ENCODE measurements at regions not wholly inside any gene's neighbourhood (a gene's known extent, or its start where the extent isn't known, plus 50 kb on each side); places are given as distances from the start of the nearest gene placed in this dataset.
A peak's percentile ranks its signal among the peaks of the same experiment; 100 is the strongest.
"Not testable (repeated sequence)": the region's sequence is repeated elsewhere in the genome, so short reads cannot be mapped to it uniquely, and the experiment has no call there.

DNA sequence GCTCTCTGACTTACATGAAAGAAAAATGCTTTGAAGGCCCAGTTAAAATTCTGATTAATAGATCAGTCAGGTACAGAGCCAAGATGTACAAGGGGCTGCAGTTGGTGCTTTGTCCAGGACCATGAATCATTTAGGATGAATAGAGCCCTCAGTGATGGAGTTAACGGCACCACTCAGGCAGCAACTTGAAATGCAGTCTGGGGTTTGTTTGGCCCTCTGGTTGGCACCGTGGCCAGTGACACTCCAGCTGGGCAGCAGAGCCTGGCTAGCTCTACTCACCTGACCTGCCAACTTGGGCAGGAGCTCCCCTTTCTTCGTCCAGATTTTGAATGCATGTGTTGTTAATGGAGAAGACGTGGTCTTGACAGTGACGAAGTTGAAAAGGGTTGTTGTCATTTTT, 493.0 kb upstream of the ACVR2A start:
- DNase-seq: no peak

DNA sequence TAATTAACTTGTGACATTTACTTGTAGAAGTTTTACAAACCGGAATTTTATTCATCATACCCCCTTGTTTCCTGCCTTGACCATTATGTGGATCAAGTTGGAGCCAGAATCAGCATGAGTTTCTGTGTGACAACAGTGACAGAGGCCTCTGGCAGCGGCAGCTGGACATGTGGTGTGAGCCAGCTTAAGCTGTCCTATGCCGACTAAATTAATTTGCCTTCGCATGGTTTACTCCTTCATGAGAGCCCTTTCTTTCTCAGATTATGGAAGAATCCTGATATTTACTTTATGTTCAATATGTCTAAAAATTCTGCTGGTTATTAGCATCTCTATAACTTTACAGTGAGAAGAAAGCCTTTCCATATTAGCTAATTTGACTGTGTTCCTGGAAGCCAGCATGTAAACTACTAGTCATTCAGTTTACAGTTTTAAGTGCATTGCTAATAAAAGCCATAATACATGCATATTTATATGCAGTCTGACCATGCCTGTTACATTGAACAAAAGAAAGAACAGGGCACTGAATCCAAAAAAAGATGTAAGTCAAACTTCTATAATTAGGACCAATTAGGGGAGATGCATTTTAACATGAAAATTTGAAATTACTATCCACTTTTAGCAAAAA, 495.8 kb upstream of the ACVR2A start:
- peak; percentile 28 for DNase-seq

- DNase-seq: no peak
These were observed 498.7 kb upstream of the ACVR2A start for GRCh38 chr2:147346142-147346541.

- DNase-seq: no peak
These were observed 499.6 kb upstream of the ACVR2A start for GRCh38 chr2:147345246-147345645.

DNA sequence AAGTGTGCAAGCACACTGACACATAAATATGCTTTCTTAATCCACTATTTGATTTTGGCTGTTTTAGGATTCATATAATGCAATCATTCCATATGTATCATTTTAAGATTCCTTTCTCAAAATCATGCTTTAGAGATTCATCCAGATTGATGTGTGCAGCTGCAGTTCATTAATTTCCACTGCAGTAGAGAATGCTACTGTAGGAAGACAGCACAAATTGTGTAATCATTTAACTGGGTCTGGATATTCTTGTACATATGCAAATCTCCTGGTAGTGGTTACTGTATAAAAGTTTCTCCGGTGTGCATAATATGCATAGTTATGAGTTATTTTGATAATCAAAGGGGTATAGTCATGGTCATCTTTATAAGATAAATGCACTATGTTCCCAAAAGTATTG, 502.5 kb upstream of the ACVR2A start:
- DNase-seq: no peak

GRCh38 chr2:147331790-147332419, 512.9 kb upstream of the ACVR2A start:
- peak; percentile 29 for DNase-seq

DNA sequence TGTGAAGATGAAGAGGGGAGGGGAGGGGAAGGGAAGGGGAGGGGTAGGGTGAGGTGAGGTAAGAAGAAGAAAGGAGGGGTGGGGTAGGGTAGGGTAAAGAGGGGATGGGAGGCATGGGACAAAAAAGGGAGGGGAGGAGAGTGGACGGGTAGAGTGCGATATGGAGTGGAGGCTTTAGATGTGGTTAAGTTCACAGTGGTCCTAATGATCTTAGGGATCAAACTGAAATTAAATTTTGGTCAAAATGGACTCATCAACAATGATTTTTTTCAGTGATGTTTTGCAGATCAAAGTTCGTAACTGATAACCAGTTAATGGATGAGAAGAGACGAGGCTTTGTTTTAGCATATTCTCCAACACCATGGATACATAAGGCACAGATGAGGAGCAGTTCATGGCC, 513.9 kb upstream of the ACVR2A start:
- DNase-seq: no peak

DNA sequence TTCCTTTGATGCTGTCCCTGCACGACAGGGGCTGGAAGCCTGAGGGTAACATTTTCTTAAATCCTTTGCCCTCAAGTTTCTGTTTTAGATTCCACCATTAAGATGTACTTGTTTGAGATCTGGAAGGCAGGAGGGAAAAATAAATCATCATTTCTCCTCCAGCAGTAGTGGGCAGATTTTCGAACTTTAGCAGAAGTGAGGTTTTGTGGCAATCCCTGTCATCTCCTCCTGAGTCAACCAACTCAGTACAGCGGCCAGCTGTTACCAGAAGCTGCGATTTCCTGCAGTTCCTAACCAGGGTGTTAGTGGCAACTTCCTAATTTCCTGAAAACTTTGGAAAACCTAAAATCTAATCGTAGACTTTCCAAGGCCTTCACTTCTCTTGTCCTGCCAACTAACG, 517.2 kb upstream of the ACVR2A start:
- DNase-seq: no peak

- no peak for DNase-seq
These were observed 518.8 kb upstream of the ACVR2A start for GRCh38 chr2:147325990-147326389.

DNA sequence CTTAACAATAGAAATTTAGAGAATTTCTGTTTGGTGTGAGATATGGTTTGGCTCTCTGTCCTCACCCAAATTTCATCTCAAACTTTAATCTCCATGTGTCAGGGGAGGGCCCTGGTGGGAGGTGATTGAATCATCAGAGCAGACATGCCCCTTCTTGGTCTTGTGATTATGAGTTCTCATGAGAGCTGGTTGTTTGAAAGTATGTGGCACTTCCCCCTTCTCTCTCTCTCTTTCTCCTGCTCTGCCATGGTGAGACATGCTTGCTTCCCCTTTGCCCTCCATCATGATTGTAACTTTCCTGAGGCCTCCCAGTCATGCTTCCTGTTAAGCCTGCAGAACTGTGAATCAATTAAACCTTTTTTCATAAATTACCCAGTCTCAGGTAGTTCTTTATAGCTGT, 524.7 kb upstream of the ACVR2A start:
- DNase-seq: no peak

GRCh38 chr2:147311058-147311430, 533.8 kb upstream of the ACVR2A start:
- DNase-seq: no peak

- no peak for DNase-seq
These were observed 534.3 kb upstream of the ACVR2A start for GRCh38 chr2:147310335-147311057.

DNA sequence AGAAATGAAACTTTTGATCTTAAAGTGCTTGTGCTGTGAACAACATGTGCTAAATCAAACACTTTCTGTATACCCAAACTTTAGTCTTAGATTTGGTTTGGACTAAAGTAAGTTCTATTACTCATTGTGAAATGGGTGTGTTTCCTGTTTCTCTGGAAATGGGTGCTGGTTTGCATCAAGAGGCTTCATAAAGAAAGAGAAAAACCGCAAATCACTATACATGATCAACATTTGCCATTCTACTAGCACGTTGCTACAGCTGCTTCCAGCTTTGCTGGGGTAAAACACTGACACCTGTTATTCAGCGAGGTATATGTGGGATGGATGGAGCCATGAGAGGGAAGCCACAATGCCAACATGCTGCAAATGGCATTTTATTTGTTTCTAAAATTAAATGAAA, 547.0 kb upstream of the ACVR2A start:
- no peak for DNase-seq

- DNase-seq: no peak
These were observed 549.9 kb upstream of the ACVR2A start for GRCh38 chr2:147294825-147295392.

GRCh38 chr2:147293991-147294824, 550.6 kb upstream of the ACVR2A start:
- no peak for DNase-seq

- DNase-seq: no peak
These were observed 556.7 kb upstream of the ACVR2A start for GRCh38 chr2:147288131-147288530.

DNA sequence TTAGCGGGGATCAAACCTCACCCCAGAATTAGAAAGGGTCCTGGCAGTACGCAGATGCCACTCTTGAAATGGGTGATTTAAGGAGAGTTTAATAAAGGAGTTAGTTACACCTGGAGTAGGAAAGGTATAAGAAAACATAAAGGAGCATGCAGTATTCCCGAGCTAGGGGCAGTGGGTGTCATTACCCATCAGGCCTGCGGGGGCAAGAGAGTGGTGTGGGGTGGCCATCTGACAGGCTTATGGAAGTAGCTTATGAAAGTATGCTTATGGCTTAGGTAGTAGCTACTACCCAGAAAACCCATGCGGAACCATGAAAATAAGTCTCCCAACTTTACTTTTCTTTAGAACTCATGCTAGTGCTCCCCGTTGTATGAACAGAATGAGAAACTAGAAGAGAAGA, 568.9 kb upstream of the ACVR2A start:
- peak; percentile 23 for DNase-seq

DNA sequence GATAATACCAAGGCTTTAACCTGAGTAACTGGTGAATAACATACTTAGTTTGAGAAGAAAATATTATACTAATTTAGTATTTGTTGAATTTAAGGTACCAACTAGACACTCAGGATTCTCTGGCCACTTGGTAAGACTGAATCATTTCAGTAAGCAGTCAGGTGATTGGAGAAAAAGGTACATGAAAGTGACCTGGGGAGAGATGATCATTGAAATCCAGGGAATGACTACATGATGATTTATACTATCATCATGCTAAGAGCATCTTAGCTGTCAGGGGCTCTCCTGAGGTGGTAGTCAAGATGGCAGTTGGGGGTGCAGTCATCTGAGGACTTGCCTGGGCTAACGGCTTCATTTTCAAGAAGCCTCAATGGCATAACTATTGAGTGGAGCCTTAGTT, 571.2 kb upstream of the ACVR2A start:
- no peak for DNase-seq

GRCh38 chr2:147273106-147273505, 571.7 kb upstream of the ACVR2A start:
- DNase-seq: no peak

- DNase-seq: not testable (repeated sequence)
These were observed 575.2 kb upstream of the ACVR2A start for GRCh38 chr2:147269581-147269980.

DNA sequence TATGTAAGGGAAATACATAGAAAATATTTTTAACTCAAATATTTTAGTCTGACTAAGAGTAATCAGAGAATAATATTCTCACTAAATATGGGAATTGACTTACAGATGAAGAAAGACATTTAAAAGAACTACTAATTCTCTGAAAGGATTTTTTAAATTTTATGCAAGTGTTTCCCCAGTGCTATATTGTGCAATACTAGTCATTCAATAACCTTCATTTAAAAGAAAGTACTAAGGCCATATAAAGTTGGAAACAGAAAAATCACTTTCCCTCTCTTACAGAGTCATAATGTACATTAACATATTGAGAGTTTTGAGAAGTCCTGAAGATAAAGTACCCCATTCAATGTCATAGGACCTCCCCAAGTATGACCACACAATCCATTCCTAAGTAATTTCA, 584.6 kb upstream of the ACVR2A start:
- no peak for DNase-seq

DNA sequence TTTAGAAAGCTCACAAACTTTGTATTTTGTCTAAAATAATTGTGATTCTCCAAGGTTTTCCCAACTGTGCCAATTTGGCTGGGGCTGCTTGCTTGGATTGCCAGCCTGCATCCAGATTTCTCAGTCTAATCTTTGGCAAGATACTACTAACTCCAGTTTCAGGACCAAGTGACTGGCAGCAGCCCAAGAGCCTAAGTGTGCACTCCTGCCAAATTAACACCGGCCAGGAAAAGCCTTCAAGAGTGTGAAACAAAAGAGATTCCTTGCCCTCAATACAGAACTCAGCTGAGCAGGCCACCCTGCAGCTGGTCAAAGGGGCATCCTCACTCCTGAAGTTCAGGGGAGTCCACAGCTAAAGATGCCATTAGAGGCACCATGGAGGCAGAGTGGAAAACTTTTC, 589.0 kb upstream of the ACVR2A start:
- DNase-seq: no peak

DNA sequence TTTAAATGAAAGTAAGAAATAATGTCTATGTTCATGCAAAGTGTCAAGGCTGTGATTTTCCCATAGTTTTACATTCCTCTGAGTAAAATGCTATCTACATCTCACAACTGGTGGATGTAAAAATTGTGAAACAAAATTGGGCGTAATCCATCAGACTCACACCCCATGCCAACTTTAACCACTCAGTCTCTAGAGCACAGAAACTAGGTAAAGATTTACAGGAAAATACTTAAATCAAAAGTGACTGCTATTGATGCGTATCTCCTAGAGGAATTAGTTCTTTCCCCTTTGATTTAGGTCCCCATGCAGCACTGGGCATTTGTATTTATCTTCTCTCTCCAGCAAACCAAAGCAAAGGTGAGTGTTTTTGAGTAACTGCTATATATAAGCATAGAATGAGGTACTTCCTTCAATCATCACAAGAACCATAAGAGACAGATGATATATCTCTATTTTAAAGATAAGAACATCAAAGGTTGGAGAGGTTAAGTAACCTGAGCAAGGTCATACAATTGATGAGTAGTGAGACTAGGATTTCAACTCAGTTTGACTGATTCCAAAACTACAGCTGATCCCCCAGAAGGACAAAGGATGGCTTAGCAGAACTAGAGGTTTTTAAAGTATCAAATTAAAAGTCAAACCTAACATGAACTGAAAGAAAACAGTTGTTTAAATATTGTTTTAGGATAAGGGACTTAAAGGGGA, 594.0 kb upstream of the ACVR2A start:
- no peak for DNase-seq

All from NCI-H2171 treated with DMSO at 0.1 percent for 48 hours (cell line).